Immature natural killer cell (primary cell): ENCODE measurements at regions not wholly inside any gene's neighbourhood (a gene's known extent, or its start where the extent isn't known, plus 50 kb on each side); places are given as distances from the start of the nearest gene placed in this dataset.
A peak's percentile ranks its signal among the peaks of the same experiment; 100 is the strongest.
"Not testable (repeated sequence)": the region's sequence is repeated elsewhere in the genome, so short reads cannot be mapped to it uniquely, and the experiment has no call there.

Experiments used
- DNase-seq, 3 donors: peaks; one replicate each; pipeline ENCODE4 v3.0.0; 2022; ENCODE audit warnings: mixed read lengths in 1 of 3
- H3K27ac Mint-ChIP-seq, 6 donors: one replicate each; pipeline ENCODE4 v1.8.0; 2020; ENCODE audit warnings: mixed read lengths in 6 of 6, mild to moderate bottlenecking in 5 of 6, inconsistent platforms in 4 of 6, moderate library complexity in 3 of 6
- H3K27me3 Mint-ChIP-seq, 3 donors: one replicate each; pipeline ENCODE4 v1.8.0; 2020 to 2021; ENCODE audit warnings: low read depth in 3 of 3, mild to moderate bottlenecking in 3 of 3, mixed read lengths in 3 of 3, moderate library complexity in 3 of 3, inconsistent platforms in 1 of 3
- H3K36me3 Mint-ChIP-seq, 3 donors: one replicate each; pipeline ENCODE4 v1.8.0; 2020; ENCODE audit warnings: mixed read lengths in 3 of 3, inconsistent platforms in 2 of 3, mild to moderate bottlenecking in 2 of 3
- H3K4me1 Mint-ChIP-seq, 2 donors: one replicate each; pipeline ENCODE4 v1.8.0; 2020; ENCODE audit warnings: inconsistent platforms in 2 of 2, mild to moderate bottlenecking in 2 of 2, mixed read lengths in 2 of 2, moderate library complexity in 1 of 2
- H3K4me3 Mint-ChIP-seq, 5 donors: one replicate each; pipeline ENCODE4 v1.8.0; 2020; ENCODE audit warnings: mild to moderate bottlenecking in 5 of 5, mixed read lengths in 5 of 5, inconsistent platforms in 3 of 5, moderate library complexity in 3 of 5
- H3K9me3 Mint-ChIP-seq, 6 donors: one replicate each; pipeline ENCODE4 v1.8.0; 2020; ENCODE audit warnings: mild to moderate bottlenecking in 6 of 6, mixed read lengths in 6 of 6, inconsistent platforms in 4 of 6, moderate library complexity in 3 of 6

DNA sequence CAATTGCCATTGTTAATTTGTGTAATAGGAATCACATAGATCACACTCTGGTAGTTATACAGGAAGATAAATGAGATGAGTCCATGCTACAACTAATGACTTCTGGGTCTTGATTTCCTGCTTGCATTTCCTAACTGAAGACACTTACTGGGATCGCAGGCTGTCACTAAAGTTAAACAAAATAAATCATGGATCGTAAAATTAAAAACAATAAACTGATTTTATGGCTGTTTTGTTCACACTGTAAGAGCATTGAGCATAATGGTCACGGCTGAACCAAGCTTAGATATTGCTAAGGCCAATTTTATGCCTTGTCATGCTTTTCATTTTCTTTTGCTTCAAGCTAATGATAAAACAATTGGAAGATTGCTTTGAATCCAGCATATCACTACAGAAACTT, 332.5 kb upstream of the CITED2 start:
- Mint-ChIP-seq H3K4me3 (no peak overlapping the region), H3K4me1 (no peaks in the 10 kb centered on the region), H3K9me3 (no peaks in the 10 kb centered on the region), H3K27ac (no peak overlapping the region), H3K36me3 (no peaks in the 10 kb centered on the region), H3K27me3 (peaks cover 0 to 2% (median 0%) of the 10 kb centered on the region in 3 donors)
- DNase-seq = no peak

DNA sequence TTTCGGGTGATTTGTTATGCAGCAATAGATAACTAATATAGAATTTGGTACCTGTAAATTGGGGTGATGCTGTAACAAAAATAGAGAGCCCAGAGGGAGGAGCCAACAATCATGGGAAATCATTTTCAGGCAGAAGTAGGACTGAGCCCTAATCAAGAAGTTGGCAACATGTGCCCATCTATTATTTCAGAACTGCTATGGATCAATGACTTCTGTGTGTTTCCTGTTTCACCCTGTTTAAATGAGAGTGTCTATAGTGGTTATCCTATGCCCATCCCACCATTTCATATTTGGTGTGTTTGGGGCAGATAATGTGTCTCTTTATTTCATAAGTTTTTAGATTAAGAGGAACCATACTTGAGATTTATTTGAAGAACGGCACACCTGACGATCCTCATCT, 330.8 kb upstream of the CITED2 start:
- Mint-ChIP-seq H3K27me3 (no peaks in the 10 kb centered on the region), H3K27ac (no peak overlapping the region), H3K4me3 (no peak overlapping the region), H3K9me3 (no peaks in the 10 kb centered on the region), H3K36me3 (no peaks in the 10 kb centered on the region), H3K4me1 (no peaks in the 10 kb centered on the region)
- DNase-seq = no peak

DNA sequence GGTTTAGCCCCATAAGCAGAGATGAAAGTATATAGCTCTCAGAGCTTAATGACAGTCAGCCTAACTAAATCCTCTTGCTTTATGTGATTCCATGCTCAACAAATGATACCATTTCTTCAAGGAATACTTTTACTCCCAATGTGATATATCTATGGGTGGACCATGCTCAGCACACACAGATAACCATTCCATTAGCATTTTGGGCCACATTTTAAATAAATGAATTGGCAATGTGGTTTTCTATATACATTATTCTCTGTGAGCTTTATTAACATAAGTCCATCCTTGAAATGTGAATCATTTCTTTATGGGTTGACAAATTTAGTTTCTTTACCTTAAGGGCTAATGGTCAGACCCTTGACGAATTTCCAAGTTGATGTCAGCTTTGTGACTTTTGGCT, 329.3 kb upstream of the CITED2 start:
- Mint-ChIP-seq H3K36me3 (no peaks in the 10 kb centered on the region), H3K27me3 (no peaks in the 10 kb centered on the region), H3K27ac (no peak overlapping the region), H3K4me1 (no peaks in the 10 kb centered on the region), H3K4me3 (no peak overlapping the region), H3K9me3 (no peaks in the 10 kb centered on the region)
- no peak for DNase-seq

DNA sequence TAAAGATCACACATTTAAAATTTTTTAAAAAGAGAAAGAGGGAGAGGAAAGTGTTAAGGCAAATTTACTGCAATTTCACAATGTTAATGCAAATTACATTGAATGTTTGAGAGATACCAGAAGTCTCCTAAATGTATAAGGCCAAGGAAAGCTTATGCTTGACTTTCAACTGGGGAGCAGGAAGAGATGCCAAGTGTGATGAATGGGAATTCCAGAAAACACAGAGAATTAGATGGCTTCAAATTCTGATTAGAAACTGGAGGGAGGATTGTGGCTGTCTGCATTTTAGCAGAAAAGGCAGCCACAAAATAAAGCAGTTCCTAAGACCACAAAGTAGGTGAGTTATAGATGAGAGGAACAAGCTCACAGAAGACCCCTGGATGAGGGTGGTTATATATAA, 328.3 kb upstream of the CITED2 start:
- Mint-ChIP-seq H3K4me1 (no peaks in the 10 kb centered on the region), H3K27me3 (peaks cover 0 to 1% (median 0%) of the 10 kb centered on the region in 3 donors), H3K27ac (no peak overlapping the region), H3K9me3 (no peaks in the 10 kb centered on the region), H3K4me3 (no peak overlapping the region), H3K36me3 (no peaks in the 10 kb centered on the region)
- DNase-seq = no peak

DNA sequence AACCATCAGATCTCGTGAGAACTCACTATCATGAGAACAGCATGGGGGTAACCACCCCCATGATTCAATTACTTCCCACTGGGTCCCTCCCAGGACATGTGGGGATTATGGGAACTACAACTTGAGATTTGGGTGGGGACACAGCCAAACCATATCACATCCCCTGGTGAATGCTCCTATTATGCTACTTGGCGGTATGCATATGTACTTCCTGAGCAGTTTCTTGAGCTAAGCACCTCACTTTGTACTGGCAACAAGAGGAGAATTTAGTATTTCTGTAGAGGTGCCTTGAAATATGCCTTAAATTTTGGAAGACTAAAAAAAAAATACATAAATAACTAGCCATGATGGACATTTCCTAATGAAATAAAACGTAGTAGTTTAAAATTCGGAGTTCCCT, 327.2 kb upstream of the CITED2 start:
- no peaks in the 10 kb centered on the region for H3K9me3 Mint-ChIP-seq
- no peaks in the 10 kb centered on the region for H3K36me3 Mint-ChIP-seq
- H3K27ac Mint-ChIP-seq = no peak overlapping the region
- no peak for DNase-seq
- peaks cover 0 to 2% (median 0%) of the 10 kb centered on the region in 3 donors for H3K27me3 Mint-ChIP-seq
- H3K4me3 Mint-ChIP-seq = no peak overlapping the region
- peaks cover 5 to 8% of the 10 kb centered on the region in 2 donors for H3K4me1 Mint-ChIP-seq

DNA sequence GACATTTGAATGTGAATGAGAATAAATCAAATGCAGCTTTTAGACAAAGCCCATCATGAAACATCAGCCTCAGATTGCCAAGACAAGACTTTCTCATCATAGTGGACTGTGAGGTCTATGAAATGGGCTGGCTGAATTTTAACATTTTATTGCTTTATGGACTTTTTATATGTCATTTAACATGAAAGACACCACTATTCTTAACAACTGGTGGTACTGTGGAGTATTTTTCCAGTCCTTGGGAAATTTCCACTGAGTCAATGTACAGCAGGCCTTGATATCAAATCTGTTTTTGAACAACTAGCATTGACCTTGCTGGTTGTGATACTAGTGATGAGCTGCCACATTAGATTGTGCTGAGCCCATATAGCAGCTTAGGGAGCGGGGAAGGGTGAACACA, 326.6 kb upstream of the CITED2 start:
- peaks cover 5 to 8% of the 10 kb centered on the region in 2 donors for H3K4me1 Mint-ChIP-seq
- no peaks in the 10 kb centered on the region for H3K36me3 Mint-ChIP-seq
- H3K27ac Mint-ChIP-seq = no peak overlapping the region
- H3K27me3 Mint-ChIP-seq = peaks cover 0 to 3% (median 1%) of the 10 kb centered on the region in 3 donors
- no peak overlapping the region for H3K4me3 Mint-ChIP-seq
- DNase-seq = no peak
- no peaks in the 10 kb centered on the region for H3K9me3 Mint-ChIP-seq

DNA sequence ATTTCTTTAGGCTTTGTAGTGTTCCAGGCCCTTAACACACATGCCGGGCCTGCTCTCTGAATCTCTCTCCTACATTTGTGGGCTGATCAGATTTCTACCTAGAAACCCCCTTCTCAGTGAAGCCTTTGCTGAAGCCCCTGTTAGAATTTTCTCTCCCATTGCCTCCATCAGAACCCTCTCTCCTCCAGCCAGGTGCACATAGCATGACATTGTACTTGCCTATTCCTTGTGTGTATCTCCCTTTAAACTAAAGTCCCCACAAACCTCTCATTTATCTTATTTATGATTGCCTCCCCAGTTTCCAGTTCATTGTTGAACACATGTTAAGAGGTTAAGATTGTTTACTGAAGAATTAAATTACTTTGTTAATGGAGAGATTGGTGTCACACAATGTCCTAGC, 325.5 kb upstream of the CITED2 start:
- Mint-ChIP-seq H3K4me3 (no peak overlapping the region), H3K36me3 (no peaks in the 10 kb centered on the region), H3K27me3 (peaks cover 0 to 3% (median 2%) of the 10 kb centered on the region in 3 donors), H3K27ac (no peak overlapping the region), H3K4me1 (peaks cover 5 to 8% of the 10 kb centered on the region in 2 donors), H3K9me3 (no peaks in the 10 kb centered on the region)
- no peak for DNase-seq

DNA sequence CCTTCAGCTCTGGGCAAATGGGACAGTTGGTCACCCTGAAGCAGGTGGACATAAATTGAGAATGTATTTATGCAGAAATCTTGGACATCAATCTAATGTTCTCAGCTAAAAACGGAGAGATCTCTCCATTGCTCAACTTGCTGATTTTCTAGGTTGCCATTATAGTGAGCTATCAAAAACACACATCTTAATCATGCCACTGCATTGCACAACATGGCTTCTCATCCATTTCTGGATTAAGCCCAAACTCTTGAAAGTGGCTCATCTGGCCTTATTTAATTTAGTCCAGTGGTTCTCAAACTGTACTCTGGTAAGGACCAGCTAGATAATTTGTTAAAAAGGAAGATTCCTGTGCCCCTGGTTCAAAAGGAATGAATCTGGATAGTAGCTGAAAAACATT, 324.9 kb upstream of the CITED2 start:
- no peaks in the 10 kb centered on the region for H3K36me3 Mint-ChIP-seq
- H3K4me3 Mint-ChIP-seq = no peak overlapping the region
- no peaks in the 10 kb centered on the region for H3K9me3 Mint-ChIP-seq
- H3K27ac Mint-ChIP-seq = no peak overlapping the region
- peaks cover 0 to 3% (median 2%) of the 10 kb centered on the region in 3 donors for H3K27me3 Mint-ChIP-seq
- H3K4me1 Mint-ChIP-seq = peaks cover 5 to 8% of the 10 kb centered on the region in 2 donors
- DNase-seq = no peak

DNA sequence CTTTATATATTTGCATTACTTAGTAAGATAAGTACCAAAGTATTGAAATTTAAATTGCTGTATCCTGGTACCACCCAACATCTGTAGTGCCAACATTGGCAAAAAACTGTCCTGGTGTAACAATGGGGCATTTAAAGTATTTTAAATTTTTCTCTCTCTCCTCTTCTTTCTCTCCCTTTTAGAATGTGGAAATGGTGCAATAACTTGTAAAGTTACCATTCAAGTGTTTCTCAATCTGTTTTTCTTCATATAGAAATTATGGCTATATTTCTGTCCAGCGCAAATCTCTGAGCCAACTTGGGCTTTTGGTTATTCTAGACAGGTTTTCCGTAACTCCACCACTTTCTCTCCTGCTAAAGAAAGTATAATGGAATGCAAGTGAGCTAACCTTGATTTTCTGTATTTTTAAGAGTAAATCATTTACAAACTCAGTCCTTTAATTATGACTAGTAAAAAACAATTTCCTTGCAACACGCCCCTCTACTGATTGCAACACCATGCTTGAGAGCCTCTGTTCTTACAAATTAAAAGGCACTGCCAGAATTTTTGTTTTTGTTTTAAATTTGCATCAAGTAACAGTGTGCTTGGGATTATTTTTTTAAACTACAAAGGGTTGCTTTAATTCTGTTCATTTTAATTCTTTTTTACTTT, 324.2 kb upstream of the CITED2 start:
- no peak overlapping the region for H3K27ac Mint-ChIP-seq
- no peak for DNase-seq
- H3K4me3 Mint-ChIP-seq = no peak overlapping the region
- H3K9me3 Mint-ChIP-seq = no peaks in the 10 kb centered on the region
- H3K36me3 Mint-ChIP-seq = no peaks in the 10 kb centered on the region
- H3K4me1 Mint-ChIP-seq = peaks cover 5 to 8% of the 10 kb centered on the region in 2 donors
- peaks cover 0 to 3% (median 2%) of the 10 kb centered on the region in 3 donors for H3K27me3 Mint-ChIP-seq

DNA sequence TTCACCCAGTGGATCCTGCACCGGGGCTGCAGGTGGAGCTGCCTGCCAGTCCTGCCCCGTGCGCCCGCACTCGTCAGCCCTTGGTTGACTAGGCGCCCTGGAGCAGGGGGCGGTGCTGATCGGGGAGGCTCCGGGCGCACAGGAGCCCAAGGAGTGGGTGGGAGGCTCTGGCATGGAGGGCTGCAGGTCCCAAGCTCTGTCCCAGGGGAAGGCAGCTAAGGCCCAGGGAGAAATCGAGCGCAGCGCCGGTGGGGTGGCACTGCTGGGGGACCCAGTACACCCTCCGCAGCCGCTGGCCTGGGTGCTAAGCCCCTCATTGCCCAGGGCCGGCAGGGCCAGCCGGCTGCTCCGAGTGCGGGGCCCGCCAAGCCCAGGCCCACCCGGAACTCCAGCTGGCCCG, 323.4 kb upstream of the CITED2 start:
- not testable (repeated sequence) for DNase-seq, H3K4me1 Mint-ChIP-seq, H3K27ac Mint-ChIP-seq, H3K4me3 Mint-ChIP-seq, H3K9me3 Mint-ChIP-seq, H3K36me3 Mint-ChIP-seq, H3K27me3 Mint-ChIP-seq

DNA sequence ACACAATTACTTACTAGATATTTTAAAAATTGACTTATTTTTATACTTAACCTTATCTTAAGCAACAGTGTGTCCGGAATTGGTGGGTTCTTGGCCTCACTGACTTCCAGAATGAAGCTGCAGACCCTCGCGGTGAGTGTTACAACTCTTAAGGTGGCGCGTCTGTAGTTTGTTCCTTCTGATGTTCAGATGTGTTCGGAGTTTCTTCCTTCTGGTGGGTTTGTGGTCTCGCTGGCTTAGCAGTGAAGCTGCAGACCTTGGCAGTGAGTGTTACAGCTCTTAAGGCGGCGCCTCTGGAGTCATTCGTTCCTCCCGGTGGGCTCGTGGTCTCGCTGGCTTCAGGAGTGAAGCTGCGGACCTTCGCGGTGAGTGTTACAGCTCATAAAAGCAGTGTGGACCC, 322.5 kb upstream of the CITED2 start:
- not testable (repeated sequence) for H3K4me1 Mint-ChIP-seq, H3K27me3 Mint-ChIP-seq, H3K36me3 Mint-ChIP-seq, DNase-seq, H3K9me3 Mint-ChIP-seq
- Mint-ChIP-seq H3K4me3 (peak overlapping the region; percentile 66 to 83 (median 76)), H3K27ac (peak overlapping the region in 1 of 6 donors; percentile 43)

DNA sequence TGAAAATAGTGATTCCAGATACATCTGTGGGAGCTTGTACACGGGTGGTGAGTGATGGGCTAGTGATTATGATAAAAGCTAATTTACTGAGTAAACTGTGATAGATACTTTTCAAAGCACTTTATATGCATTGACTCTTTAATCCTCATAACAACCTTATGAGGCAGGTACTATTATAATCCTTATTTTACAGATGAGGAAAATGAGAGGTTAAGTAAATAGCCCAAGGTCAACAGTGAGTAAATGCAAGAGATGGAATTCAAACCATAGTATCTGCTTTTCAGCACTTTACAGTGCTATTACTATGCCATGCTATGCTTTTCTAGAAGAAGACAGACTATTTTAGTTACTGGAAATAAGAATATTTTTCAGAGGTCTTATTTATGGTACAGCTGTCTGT, 320.9 kb upstream of the CITED2 start:
- no peak for DNase-seq
- Mint-ChIP-seq H3K4me3 (no peak overlapping the region), H3K27ac (no peak overlapping the region), H3K27me3 (peaks cover 0 to 8% (median 5%) of the 10 kb centered on the region in 3 donors), H3K4me1 (peaks cover 5 to 8% of the 10 kb centered on the region in 2 donors), H3K9me3 (no peaks in the 10 kb centered on the region), H3K36me3 (no peaks in the 10 kb centered on the region)

DNA sequence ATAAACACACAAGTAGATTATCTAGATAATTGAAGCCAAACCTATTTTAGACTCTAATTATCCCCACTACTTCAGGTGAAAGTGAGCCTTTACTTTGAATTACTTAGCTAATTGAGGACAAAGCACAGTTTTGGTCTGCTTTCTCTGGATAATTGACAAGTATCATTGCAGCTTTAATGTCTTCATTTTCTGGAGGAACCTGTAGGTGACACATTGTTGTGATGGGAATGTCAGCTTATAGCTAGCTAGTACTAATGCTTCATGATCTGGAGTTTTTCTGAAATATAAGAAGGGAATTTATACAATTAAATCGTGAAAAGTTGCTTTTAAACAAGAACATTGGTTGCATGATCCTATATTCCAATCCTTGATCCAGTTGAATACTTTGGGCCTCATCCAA, 319.3 kb upstream of the CITED2 start:
- H3K9me3 Mint-ChIP-seq = peaks cover 0 to 2% (median 0%) of the 10 kb centered on the region in 6 donors
- peaks cover 0 to 11% (median 5%) of the 10 kb centered on the region in 3 donors for H3K27me3 Mint-ChIP-seq
- DNase-seq = no peak
- no peaks in the 10 kb centered on the region for H3K36me3 Mint-ChIP-seq
- H3K4me3 Mint-ChIP-seq = no peak overlapping the region
- H3K27ac Mint-ChIP-seq = no peak overlapping the region
- peaks cover 5 to 8% of the 10 kb centered on the region in 2 donors for H3K4me1 Mint-ChIP-seq

DNA sequence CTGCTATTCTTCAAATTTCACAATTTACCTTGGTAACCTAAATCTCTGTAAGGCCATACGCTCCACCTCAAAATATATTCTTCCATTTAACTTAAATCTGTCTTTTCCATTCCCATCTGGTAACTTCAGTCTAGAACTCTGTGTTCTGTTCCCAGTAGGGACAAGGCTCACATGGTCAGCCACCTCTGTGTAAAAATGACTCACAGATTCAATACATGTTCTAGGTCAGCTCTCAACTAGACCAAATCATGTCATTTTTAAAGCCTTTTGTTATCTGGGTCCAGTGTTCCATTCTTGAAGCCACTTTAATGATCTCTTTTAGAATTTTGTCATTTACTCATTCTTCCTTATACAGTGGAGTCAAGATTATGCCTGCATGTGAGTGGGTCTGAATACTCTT, 315.6 kb upstream of the CITED2 start:
- no peak for DNase-seq
- Mint-ChIP-seq H3K36me3 (no peaks in the 10 kb centered on the region), H3K4me1 (no peaks in the 10 kb centered on the region), H3K27me3 (peaks cover 2 to 12% (median 2%) of the 10 kb centered on the region in 3 donors), H3K27ac (no peak overlapping the region), H3K9me3 (peaks cover 0 to 2% (median 0%) of the 10 kb centered on the region in 6 donors), H3K4me3 (no peak overlapping the region)

DNA sequence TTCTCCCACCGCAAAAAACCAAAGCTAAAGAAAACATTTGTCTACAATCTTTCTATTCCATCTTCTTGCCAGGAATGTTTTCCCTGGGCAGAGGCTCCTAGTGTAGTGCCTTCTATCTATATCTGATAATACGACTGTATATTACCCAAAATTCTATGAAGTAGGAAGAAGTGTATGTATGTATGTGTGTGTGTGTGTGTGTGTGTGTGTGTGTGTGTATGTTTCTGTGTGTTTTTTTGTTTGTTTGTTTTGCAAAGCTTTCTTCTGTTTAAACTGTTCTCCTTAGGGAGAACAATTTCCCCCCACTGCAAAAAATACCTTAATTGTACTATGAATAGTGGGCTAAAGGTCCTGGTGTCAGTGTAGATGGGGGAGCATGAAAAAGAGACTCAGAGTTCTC, 312.6 kb upstream of the CITED2 start:
- H3K9me3 Mint-ChIP-seq = peaks cover 0 to 2% (median 0%) of the 10 kb centered on the region in 6 donors
- DNase-seq = no peak
- no peak overlapping the region for H3K4me3 Mint-ChIP-seq
- no peak overlapping the region for H3K27ac Mint-ChIP-seq
- H3K27me3 Mint-ChIP-seq = peaks cover 0 to 6% (median 4%) of the 10 kb centered on the region in 3 donors
- no peaks in the 10 kb centered on the region for H3K36me3 Mint-ChIP-seq
- no peaks in the 10 kb centered on the region for H3K4me1 Mint-ChIP-seq
